ENCODE measurements at regions not wholly inside any gene's neighbourhood (a gene's known extent, or its start where the extent isn't known, plus 50 kb on each side); places are given as distances from the start of the nearest gene placed in this dataset.

- no peak overlapping the region for H2AFZ ChIP-seq (ENCODE audit: low read depth, low read length)
- BruUV-seq (replicated peaks): no TSS peak
- dilution Hi-C loops (cut with MboI; ENCODE audit: extremely low pct_ligation_motif_present, low sequenced_read_pairs) (no loop called here), intact Hi-C loops (cut with micrococcal nuclease) (no loop called here)
- no peak overlapping the region for H3K4me2 ChIP-seq (ENCODE audit: insufficient read depth, low read length)
- H3K36me3 ChIP-seq (ENCODE audit: control insufficient read depth in 2 of 2, extremely low read depth in 1 of 2, insufficient read depth in 2 of 2, low read length in 2 of 2): no peaks in the 10 kb centered on the region
- no peak overlapping the region for H3K4me3 ChIP-seq (replicated peaks in 1 of 3; ENCODE audit: insufficient read depth in 1 of 3, low read depth in 1 of 3, low read length in 3 of 3)
- no peaks in the 10 kb centered on the region for H3K4me1 ChIP-seq (ENCODE audit: control insufficient read depth, extremely low read depth, insufficient read depth, low read length)
- TF ChIP-seq MYC (IDR thresholded peaks at IDR 0.05; ENCODE audit: low read depth, low read length) (no peak), JUN (IDR thresholded peaks at IDR 0.05; ENCODE audit: borderline replicate concordance, insufficient read depth, insufficient read length, low read depth) (no peak)
- POLR2A ChIA-PET: no interaction called here
- H3K27me3 ChIP-seq (ENCODE audit: control insufficient read depth in 2 of 2, insufficient read depth in 2 of 2, low read length in 2 of 2): no peaks in the 10 kb centered on the region
- CTCF ChIA-PET: no interaction called here
- no peaks in the 10 kb centered on the region for H3K9me1 ChIP-seq (replicated peaks; ENCODE audit: control insufficient read depth, extremely low read depth, insufficient read depth, low read length)
- no peak overlapping the region for H3K27ac ChIP-seq (ENCODE audit: insufficient read depth, low read depth, low read length)
- DNase-seq (ENCODE audit: low read depth, low spot score) (no peak), FAIRE-seq (no peak)
- no peaks in the 10 kb centered on the region for H4K20me1 ChIP-seq (replicated peaks; ENCODE audit: control insufficient read depth, extremely low read depth, insufficient read depth, low read length)
- H3K79me2 ChIP-seq (ENCODE audit: control insufficient read depth, insufficient read depth, low read length): no peaks in the 10 kb centered on the region
- H3K9me3 ChIP-seq (replicated peaks; ENCODE audit: control insufficient read depth, insufficient read depth, low read length): no peaks in the 10 kb centered on the region
- no peak overlapping the region for H3K9ac ChIP-seq (replicated peaks; ENCODE audit: extremely low read depth, insufficient read depth, low read length)
These were observed 1107.4 kb downstream of the DTWD2 start for GRCh38 chr5:117880932-117881331.

- H3K27ac ChIP-seq (ENCODE audit: insufficient read depth, low read depth, low read length): no peak overlapping the region
- BruUV-seq (replicated peaks): no TSS peak
- no peaks in the 10 kb centered on the region for H3K36me3 ChIP-seq (ENCODE audit: control insufficient read depth in 2 of 2, extremely low read depth in 1 of 2, insufficient read depth in 2 of 2, low read length in 2 of 2)
- no peak for DNase-seq (ENCODE audit: low read depth, low spot score)
- FAIRE-seq: no peak
- intact Hi-C loops (cut with micrococcal nuclease): no loop called here
- no peak overlapping the region for H3K4me3 ChIP-seq (replicated peaks in 1 of 3; ENCODE audit: insufficient read depth in 1 of 3, low read depth in 1 of 3, low read length in 3 of 3)
- no peaks in the 10 kb centered on the region for H4K20me1 ChIP-seq (replicated peaks; ENCODE audit: control insufficient read depth, extremely low read depth, insufficient read depth, low read length)
- dilution Hi-C loops (cut with MboI; ENCODE audit: extremely low pct_ligation_motif_present, low sequenced_read_pairs): no loop called here
- H3K4me1 ChIP-seq (ENCODE audit: control insufficient read depth, extremely low read depth, insufficient read depth, low read length): no peaks in the 10 kb centered on the region
- H3K9me3 ChIP-seq (replicated peaks; ENCODE audit: control insufficient read depth, insufficient read depth, low read length): no peaks in the 10 kb centered on the region
- H3K4me2 ChIP-seq (ENCODE audit: insufficient read depth, low read length): no peak overlapping the region
- ChIA-PET POLR2A (interaction anchor here (0.6 kb wide), 1 partner anchor 18 kb away, joined by 3 read pairs; no protein-coding TSS in a partner anchor), CTCF (no interaction called here)
- H3K79me2 ChIP-seq (ENCODE audit: control insufficient read depth, insufficient read depth, low read length): no peaks in the 10 kb centered on the region
- no peaks in the 10 kb centered on the region for H3K9me1 ChIP-seq (replicated peaks; ENCODE audit: control insufficient read depth, extremely low read depth, insufficient read depth, low read length)
- TF ChIP-seq MAX (IDR thresholded peaks at IDR 0.05; ENCODE audit: insufficient read depth, insufficient read length) (no peak), EZH2 (IDR thresholded peaks at IDR 0.05; ENCODE audit: borderline replicate concordance, low read depth, low read length, severe bottlenecking) (no peak), GATA2 (IDR thresholded peaks at IDR 0.05; ENCODE audit: insufficient read depth, insufficient read length, low read depth, low read length) (no peak), MYC (IDR thresholded peaks at IDR 0.05; ENCODE audit: low read depth, low read length) (no peak), POLR2A (IDR thresholded peaks at IDR 0.05; ENCODE audit: low read depth, low read length) (no peak), CTCF (IDR thresholded peaks at IDR 0.05; ENCODE audit: extremely low read depth in 1 of 2, insufficient read depth in 1 of 2, low read depth in 1 of 2, low read length in 2 of 2) (no peak), JUN (IDR thresholded peaks at IDR 0.05; ENCODE audit: borderline replicate concordance, insufficient read depth, insufficient read length, low read depth) (no peak), FOS (IDR thresholded peaks at IDR 0.05; ENCODE audit: borderline replicate concordance, insufficient read depth, low read length) (no peak), POLR2AphosphoS5 (IDR thresholded peaks at IDR 0.05; ENCODE audit: insufficient read depth, low read depth, low read length) (no peak)
- H3K27me3 ChIP-seq (ENCODE audit: control insufficient read depth in 2 of 2, insufficient read depth in 2 of 2, low read length in 2 of 2): no peaks in the 10 kb centered on the region
- no peak overlapping the region for H2AFZ ChIP-seq (ENCODE audit: low read depth, low read length)
- no peak overlapping the region for H3K9ac ChIP-seq (replicated peaks; ENCODE audit: extremely low read depth, insufficient read depth, low read length)
These were observed 1110.6 kb downstream of the DTWD2 start for GRCh38 chr5:117877731-117878130.
